ENCODE measurements at regions not wholly inside any gene's neighbourhood (a gene's known extent, or its start where the extent isn't known, plus 50 kb on each side); places are given as distances from the start of the nearest gene placed in this dataset.

DNA sequence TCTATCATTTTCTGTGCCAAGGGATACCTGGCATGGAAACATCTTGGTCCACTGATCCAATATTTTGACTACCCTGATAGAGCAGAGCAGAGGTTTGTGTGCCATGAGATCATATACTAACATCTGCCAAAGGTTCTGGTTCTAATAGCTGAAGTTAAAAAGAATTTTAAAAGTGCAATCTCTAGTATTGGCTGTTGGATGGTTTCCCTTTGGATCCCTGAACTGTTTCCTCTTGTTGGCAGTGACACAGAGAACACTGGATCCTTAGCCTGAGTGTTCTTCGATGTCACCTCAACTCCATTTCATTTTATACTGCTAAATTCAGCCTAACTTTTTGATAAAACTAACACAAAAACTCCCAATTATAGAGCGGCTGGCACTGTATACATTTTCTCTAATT, 169.3 kb upstream of the FBXO11 start:
- TF ChIP-seq, protein P1, sequence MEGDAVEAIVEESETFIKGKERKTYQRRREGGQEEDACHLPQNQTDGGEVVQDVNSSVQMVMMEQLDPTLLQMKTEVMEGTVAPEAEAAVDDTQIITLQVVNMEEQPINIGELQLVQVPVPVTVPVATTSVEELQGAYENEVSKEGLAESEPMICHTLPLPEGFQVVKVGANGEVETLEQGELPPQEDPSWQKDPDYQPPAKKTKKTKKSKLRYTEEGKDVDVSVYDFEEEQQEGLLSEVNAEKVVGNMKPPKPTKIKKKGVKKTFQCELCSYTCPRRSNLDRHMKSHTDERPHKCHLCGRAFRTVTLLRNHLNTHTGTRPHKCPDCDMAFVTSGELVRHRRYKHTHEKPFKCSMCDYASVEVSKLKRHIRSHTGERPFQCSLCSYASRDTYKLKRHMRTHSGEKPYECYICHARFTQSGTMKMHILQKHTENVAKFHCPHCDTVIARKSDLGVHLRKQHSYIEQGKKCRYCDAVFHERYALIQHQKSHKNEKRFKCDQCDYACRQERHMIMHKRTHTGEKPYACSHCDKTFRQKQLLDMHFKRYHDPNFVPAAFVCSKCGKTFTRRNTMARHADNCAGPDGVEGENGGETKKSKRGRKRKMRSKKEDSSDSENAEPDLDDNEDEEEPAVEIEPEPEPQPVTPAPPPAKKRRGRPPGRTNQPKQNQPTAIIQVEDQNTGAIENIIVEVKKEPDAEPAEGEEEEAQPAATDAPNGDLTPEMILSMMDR (IDR thresholded peaks at IDR 0.05; ENCODE audit: insufficient read depth, low read length): no peak
- no peak for TF ChIP-seq GABPA (IDR thresholded peaks at IDR 0.05; ENCODE audit: low read depth)
- TF ChIP-seq SPI1 (IDR thresholded peaks at IDR 0.05; ENCODE audit: borderline replicate concordance, low read depth): no peak
- TF ChIP-seq POLR2AphosphoS5 (IDR thresholded peaks at IDR 0.05; ENCODE audit: low read depth): no peak
